ENCODE measurements at regions not wholly inside any gene's neighbourhood (a gene's known extent, or its start where the extent isn't known, plus 50 kb on each side); places are given as distances from the start of the nearest gene placed in this dataset.

GRCh38 chrX:96311366-96311765 lies 373.3 kb upstream of the DIAPH2 start:
- no peak for DNase-seq (ENCODE audit: extremely low spot score)
- CTCF ChIA-PET, result no interaction called here
- POLR2A ChIA-PET, result no interaction called here
- TF ChIP-seq ARNT (IDR thresholded peaks at IDR 0.05), result no peak
- no peak for TF ChIP-seq ELF4 (IDR thresholded peaks at IDR 0.05)
- TF ChIP-seq L3MBTL2 (conservative IDR thresholded peaks at IDR 0.05), result no peak
- TF ChIP-seq LEF1 (IDR thresholded peaks at IDR 0.05; ENCODE audit: borderline replicate concordance), result no peak
- TF ChIP-seq BHLHE40 (IDR thresholded peaks at IDR 0.05; ENCODE audit: borderline replicate concordance), result no peak
- no peak for TF ChIP-seq NFRKB (IDR thresholded peaks at IDR 0.05)
- TF ChIP-seq FOXK2 (IDR thresholded peaks at IDR 0.05), result no peak

- ChIA-PET POLR2A (no interaction called here), CTCF (no interaction called here)
- no peak for DNase-seq (ENCODE audit: extremely low spot score)
- no peak for TF ChIP-seq NFRKB (IDR thresholded peaks at IDR 0.05)
- no peak for TF ChIP-seq FOXA1 (IDR thresholded peaks at IDR 0.05)
- no peak for TF ChIP-seq BHLHE40 (IDR thresholded peaks at IDR 0.05; ENCODE audit: borderline replicate concordance)
- TF ChIP-seq SUZ12 (IDR thresholded peaks at IDR 0.05), result no peak
- no peak for TF ChIP-seq L3MBTL2 (conservative IDR thresholded peaks at IDR 0.05)
- TF ChIP-seq FOXK2 (IDR thresholded peaks at IDR 0.05), result no peak
- no peak for TF ChIP-seq PKNOX1 (IDR thresholded peaks at IDR 0.05)
- TF ChIP-seq ZNF384 (IDR thresholded peaks at IDR 0.05), result no peak
- no peak for TF ChIP-seq LEF1 (IDR thresholded peaks at IDR 0.05; ENCODE audit: borderline replicate concordance)
- TF ChIP-seq CTBP1 (IDR thresholded peaks at IDR 0.05; ENCODE audit: borderline replicate concordance), result no peak
- no peak for TF ChIP-seq TARDBP (IDR thresholded peaks at IDR 0.05)
- no peak for TF ChIP-seq SP1 (IDR thresholded peaks at IDR 0.05)
- no peak for TF ChIP-seq HDGF (IDR thresholded peaks at IDR 0.05; ENCODE audit: borderline replicate concordance)
Observed at GRCh38 chrX:96314985-96315384, 369.7 kb upstream of the DIAPH2 start.

GRCh38 chrX:96361844-96362243 lies 322.8 kb upstream of the DIAPH2 start:
- TF ChIP-seq L3MBTL2 (conservative IDR thresholded peaks at IDR 0.05) (no peak), HDGF (IDR thresholded peaks at IDR 0.05; ENCODE audit: borderline replicate concordance) (no peak), BHLHE40 (IDR thresholded peaks at IDR 0.05; ENCODE audit: borderline replicate concordance) (no peak), TARDBP (IDR thresholded peaks at IDR 0.05) (no peak)
- ChIA-PET POLR2A (no interaction called here), CTCF (no interaction called here)
- DNase-seq (ENCODE audit: extremely low spot score), result no peak

- ChIA-PET POLR2A (no interaction called here), CTCF (interaction anchor here (0.9 kb wide), 1 partner anchor 183 kb away, joined by 3 read pairs; no protein-coding TSS in a partner anchor)
- TF ChIP-seq FOXK2 (IDR thresholded peaks at IDR 0.05), result no peak
- no peak for TF ChIP-seq ELF4 (IDR thresholded peaks at IDR 0.05)
- TF ChIP-seq CTBP1 (IDR thresholded peaks at IDR 0.05; ENCODE audit: borderline replicate concordance), result no peak
- no peak for TF ChIP-seq ZNF384 (IDR thresholded peaks at IDR 0.05)
- TF ChIP-seq LEF1 (IDR thresholded peaks at IDR 0.05; ENCODE audit: borderline replicate concordance), result no peak
- no peak for TF ChIP-seq BHLHE40 (IDR thresholded peaks at IDR 0.05; ENCODE audit: borderline replicate concordance)
- no peak for TF ChIP-seq TARDBP (IDR thresholded peaks at IDR 0.05)
- no peak for TF ChIP-seq NFRKB (IDR thresholded peaks at IDR 0.05)
- TF ChIP-seq HDGF (IDR thresholded peaks at IDR 0.05; ENCODE audit: borderline replicate concordance), result no peak
- DNase-seq (ENCODE audit: extremely low spot score), result peak; percentile 42
Observed at GRCh38 chrX:96372313-96373046, 312.2 kb upstream of the DIAPH2 start.

GRCh38 chrX:96373047-96373355 lies 311.6 kb upstream of the DIAPH2 start:
- ChIA-PET POLR2A (no interaction called here), CTCF (interaction anchor here (0.6 to 0.9 kb wide), 2 partner anchors 182 to 548 kb away, joined by 3 read pairs; no protein-coding TSS in a partner anchor)
- DNase-seq (ENCODE audit: extremely low spot score), result no peak
- no peak for TF ChIP-seq NFRKB (IDR thresholded peaks at IDR 0.05)
- TF ChIP-seq LEF1 (IDR thresholded peaks at IDR 0.05; ENCODE audit: borderline replicate concordance), result no peak
- no peak for TF ChIP-seq ARNT (IDR thresholded peaks at IDR 0.05)
- TF ChIP-seq TARDBP (IDR thresholded peaks at IDR 0.05), result no peak
- no peak for TF ChIP-seq ZNF384 (IDR thresholded peaks at IDR 0.05)
- no peak for TF ChIP-seq FOXK2 (IDR thresholded peaks at IDR 0.05)
- no peak for TF ChIP-seq PKNOX1 (IDR thresholded peaks at IDR 0.05)
- no peak for TF ChIP-seq SUZ12 (IDR thresholded peaks at IDR 0.05)
- no peak for TF ChIP-seq CTBP1 (IDR thresholded peaks at IDR 0.05; ENCODE audit: borderline replicate concordance)
- TF ChIP-seq ELF4 (IDR thresholded peaks at IDR 0.05), result no peak
- TF ChIP-seq L3MBTL2 (conservative IDR thresholded peaks at IDR 0.05), result no peak
- TF ChIP-seq SP1 (IDR thresholded peaks at IDR 0.05), result no peak

GRCh38 chrX:96376266-96376665 lies 308.4 kb upstream of the DIAPH2 start:
- POLR2A ChIA-PET, result no interaction called here
- no peak for DNase-seq (ENCODE audit: extremely low spot score)
- CTCF ChIA-PET, result no interaction called here
- no peak for TF ChIP-seq NFRKB (IDR thresholded peaks at IDR 0.05)
- no peak for TF ChIP-seq FOXA1 (IDR thresholded peaks at IDR 0.05)
- TF ChIP-seq SP1 (IDR thresholded peaks at IDR 0.05), result no peak
- TF ChIP-seq ELF4 (IDR thresholded peaks at IDR 0.05), result no peak
- no peak for TF ChIP-seq TARDBP (IDR thresholded peaks at IDR 0.05)
- no peak for TF ChIP-seq PKNOX1 (IDR thresholded peaks at IDR 0.05)
- TF ChIP-seq FOXM1 (IDR thresholded peaks at IDR 0.05; ENCODE audit: borderline replicate concordance), result no peak
- no peak for TF ChIP-seq BHLHE40 (IDR thresholded peaks at IDR 0.05; ENCODE audit: borderline replicate concordance)
- TF ChIP-seq ARNT (IDR thresholded peaks at IDR 0.05), result no peak
- no peak for TF ChIP-seq SUZ12 (IDR thresholded peaks at IDR 0.05)
